ENCODE measurements at regions not wholly inside any gene's neighbourhood (a gene's known extent, or its start where the extent isn't known, plus 50 kb on each side); places are given as distances from the start of the nearest gene placed in this dataset.

GRCh38 chr16:86959729-86960128, 357.5 kb downstream of the C16orf95 start:
- TF ChIP-seq CTCF (IDR thresholded peaks at IDR 0.05), result no peak
- no peak for TF ChIP-seq ZFX (IDR thresholded peaks at IDR 0.05; ENCODE audit: borderline replicate concordance)

Measured in 22Rv1 (cell line).